GM21526 (cell line): ENCODE measurements at regions not wholly inside any gene's neighbourhood (a gene's known extent, or its start where the extent isn't known, plus 50 kb on each side); places are given as distances from the start of the nearest gene placed in this dataset.
"Not testable (repeated sequence)": the region's sequence is repeated elsewhere in the genome, so short reads cannot be mapped to it uniquely, and the experiment has no call there.

ENCODE experiments used
- ATAC-seq: cut with Tn5 transposase; IDR thresholded peaks from one replicate; pipeline ENCODE4 v1.9.1; 2021; ENCODE audit warnings: moderate library complexity; ENCODE audit not compliant: unreplicated experiment, low FRiP score

GRCh38 chr1:198417039-198417438 lies 123.4 kb downstream of the ATP6V1G3 start:
- no peak for ATAC-seq

- no peak for ATAC-seq
Observed at GRCh38 chr1:198416296-198416695, 124.2 kb downstream of the ATP6V1G3 start.

- no peak for ATAC-seq
Observed at GRCh38 chr1:198411240-198411639, 129.2 kb downstream of the ATP6V1G3 start.

GRCh38 chr1:198408716-198409115 lies 131.8 kb downstream of the ATP6V1G3 start:
- ATAC-seq, result no peak

GRCh38 chr1:198404632-198405031 lies 135.8 kb downstream of the ATP6V1G3 start:
- ATAC-seq, result not testable (repeated sequence)

- ATAC-seq, result no peak
Observed at GRCh38 chr1:198400063-198400462, 140.4 kb downstream of the ATP6V1G3 start.

- ATAC-seq, result no peak
Observed at GRCh38 chr1:198399452-198399851, 141.0 kb downstream of the ATP6V1G3 start.

GRCh38 chr1:198397208-198397808 lies 143.2 kb downstream of the ATP6V1G3 start:
- ATAC-seq, result no peak

- ATAC-seq, result no peak
Observed at GRCh38 chr1:198391393-198392020, 149.0 kb downstream of the ATP6V1G3 start.

- ATAC-seq, result no peak
Observed at GRCh38 chr1:198387587-198387986, 152.9 kb downstream of the ATP6V1G3 start.

GRCh38 chr1:198380275-198380674 lies 160.2 kb downstream of the ATP6V1G3 start:
- ATAC-seq, result no peak

GRCh38 chr1:198377702-198378101 lies 162.8 kb downstream of the ATP6V1G3 start:
- no peak for ATAC-seq

GRCh38 chr1:198374288-198374687 lies 166.2 kb downstream of the ATP6V1G3 start:
- no peak for ATAC-seq

- ATAC-seq, result no peak
Observed at GRCh38 chr1:198373376-198373775, 167.1 kb downstream of the ATP6V1G3 start.
